GM19468 (cell line): ENCODE measurements at regions not wholly inside any gene's neighbourhood (a gene's known extent, or its start where the extent isn't known, plus 50 kb on each side); places are given as distances from the start of the nearest gene placed in this dataset.
"Not testable (repeated sequence)": the region's sequence is repeated elsewhere in the genome, so short reads cannot be mapped to it uniquely, and the experiment has no call there.

Experiments
- ATAC-seq: cut with Tn5 transposase; IDR thresholded peaks from one replicate; pipeline ENCODE4 v1.9.1; 2021; ENCODE audit warnings: mild to moderate bottlenecking, moderate library complexity, moderate number of reproducible peaks; ENCODE audit not compliant: unreplicated experiment; ENCODE audit errors: extremely low read depth

GRCh38 chr14:105704091-105704490, 177.7 kb downstream of the TMEM121 start:
- not testable (repeated sequence) for ATAC-seq

GRCh38 chr14:105704492-105704891, 178.1 kb downstream of the TMEM121 start:
- ATAC-seq: not testable (repeated sequence)

DNA sequence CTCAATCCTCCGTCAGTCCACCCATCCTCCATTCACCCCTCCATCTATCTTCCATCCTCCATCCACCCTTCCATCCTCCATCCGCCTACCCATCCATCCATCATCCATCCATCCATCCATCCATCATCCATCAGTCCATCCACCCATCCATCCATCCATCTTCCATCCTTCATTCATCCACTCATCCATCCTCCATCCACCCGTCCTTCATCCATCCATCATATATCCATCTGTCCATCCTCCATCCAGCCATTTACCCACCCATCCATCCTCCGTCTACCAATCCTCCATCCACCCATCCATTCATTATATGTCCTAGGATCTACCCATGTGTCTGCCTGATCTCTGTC, 179.1 kb downstream of the TMEM121 start:
- not testable (repeated sequence) for ATAC-seq

- ATAC-seq: peak; percentile 44
These were observed 179.7 kb downstream of the TMEM121 start for GRCh38 chr14:105705862-105706700.

- ATAC-seq: not testable (repeated sequence)
These were observed 180.3 kb downstream of the TMEM121 start for GRCh38 chr14:105706701-105707019.

- ATAC-seq: not testable (repeated sequence)
These were observed 180.7 kb downstream of the TMEM121 start for GRCh38 chr14:105707099-105707498.

DNA sequence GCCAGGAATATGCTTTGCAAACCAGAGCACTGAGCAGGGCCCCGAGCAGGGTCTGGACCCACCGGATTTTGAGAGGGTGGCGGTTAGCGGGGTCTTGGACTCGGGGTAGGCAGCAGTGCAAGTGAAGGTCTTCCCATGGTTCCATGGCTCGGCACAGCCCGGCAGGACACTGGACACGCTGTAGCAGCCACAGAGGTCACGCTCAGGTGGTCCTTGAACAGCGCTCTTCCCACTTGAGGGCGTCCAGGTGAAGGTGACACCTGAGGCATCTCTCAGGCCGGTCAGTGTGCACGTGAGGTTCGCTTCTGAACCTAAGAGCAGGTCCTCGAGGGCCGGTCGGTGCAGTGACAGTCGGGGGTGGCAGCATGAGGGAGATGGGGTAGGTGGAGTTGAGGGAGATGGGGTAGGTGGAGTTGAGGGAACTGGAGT, 181.4 kb downstream of the TMEM121 start:
- not testable (repeated sequence) for ATAC-seq

DNA sequence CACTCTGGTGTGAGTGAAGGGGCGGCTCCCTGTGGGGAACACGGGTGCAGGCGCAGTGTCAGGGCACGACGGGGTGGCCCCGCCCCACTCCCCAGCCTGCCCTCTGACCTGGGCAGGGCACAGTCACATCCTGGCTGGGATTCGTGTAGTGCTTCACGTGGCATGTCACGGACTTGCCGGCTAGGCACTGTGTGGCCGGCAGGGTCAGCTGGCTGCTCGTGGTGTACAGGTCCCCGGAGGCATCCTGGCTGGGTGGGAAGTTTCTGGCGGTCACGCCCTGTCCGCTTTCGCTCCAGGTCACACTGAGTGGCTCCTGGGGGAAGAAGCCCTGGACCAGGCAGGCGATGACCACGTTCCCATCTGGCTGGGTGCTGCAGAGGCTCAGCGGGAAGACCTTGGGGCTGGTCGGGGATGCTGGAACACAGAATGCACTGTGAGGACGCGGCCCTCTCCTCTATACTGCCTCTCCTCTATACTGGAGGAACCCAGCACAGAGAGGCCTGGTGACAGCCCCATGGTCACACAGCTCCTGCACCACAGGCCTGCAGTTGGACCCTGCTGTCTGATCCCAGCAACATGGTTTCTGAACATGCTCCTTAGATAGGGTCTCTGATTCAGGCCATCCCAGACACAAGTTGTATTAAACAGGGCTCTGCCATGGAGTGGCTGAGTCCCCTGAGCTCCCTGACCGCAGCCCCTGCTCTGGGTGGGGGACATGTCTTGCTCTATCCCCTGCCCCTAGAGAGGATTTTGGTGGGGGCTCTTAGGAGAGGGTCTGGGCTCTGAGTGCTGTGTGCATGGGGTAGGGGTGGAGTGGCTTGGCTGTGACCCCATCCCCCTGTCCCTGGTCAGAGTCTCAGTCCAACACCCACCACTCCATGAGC, 182.1 kb downstream of the TMEM121 start:
- not testable (repeated sequence) for ATAC-seq

DNA sequence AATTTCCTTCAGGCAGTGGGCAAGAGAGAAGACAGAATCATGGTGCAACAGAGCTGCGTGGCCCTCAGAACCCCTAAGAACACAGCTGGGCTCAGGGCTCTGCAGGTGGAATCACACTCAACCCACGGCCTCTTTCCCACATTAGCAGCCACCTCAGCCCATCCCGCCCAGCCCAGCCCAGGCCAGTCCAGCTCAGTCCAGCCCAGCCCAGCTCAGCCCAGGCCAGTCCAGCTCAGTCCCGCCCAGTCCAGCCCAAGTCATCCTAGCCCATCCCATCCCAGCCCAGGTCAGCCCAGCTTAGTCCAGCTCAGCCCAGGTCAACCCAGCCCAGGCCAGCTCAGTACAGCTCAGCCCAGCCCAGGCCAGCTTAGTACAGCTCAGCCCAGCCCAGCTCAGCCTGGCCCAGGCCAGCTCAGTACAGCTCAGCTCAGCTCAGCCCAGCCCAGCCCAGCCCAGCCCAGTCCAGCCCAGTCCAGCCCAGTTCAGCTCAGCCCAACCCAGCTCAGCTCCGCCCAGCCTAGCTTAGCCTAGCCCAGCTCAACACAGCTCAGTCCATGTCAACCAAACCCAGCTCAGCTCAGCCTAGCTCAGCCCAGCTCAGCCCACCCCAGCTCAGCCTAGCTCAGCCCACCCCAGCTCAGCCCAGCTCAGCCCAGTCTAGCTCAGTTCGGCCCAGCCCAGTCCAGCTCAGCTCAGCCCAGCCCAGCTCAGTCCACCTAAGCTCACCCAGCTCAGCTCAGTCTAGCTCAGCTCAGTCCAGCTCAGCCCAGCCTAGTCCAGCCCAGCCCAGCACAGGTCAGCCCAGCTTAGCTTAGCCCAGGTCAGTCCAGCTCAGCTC, 183.1 kb downstream of the TMEM121 start:
- no peak for ATAC-seq

- ATAC-seq: no peak
These were observed 184.0 kb downstream of the TMEM121 start for GRCh38 chr14:105710119-105711043.

DNA sequence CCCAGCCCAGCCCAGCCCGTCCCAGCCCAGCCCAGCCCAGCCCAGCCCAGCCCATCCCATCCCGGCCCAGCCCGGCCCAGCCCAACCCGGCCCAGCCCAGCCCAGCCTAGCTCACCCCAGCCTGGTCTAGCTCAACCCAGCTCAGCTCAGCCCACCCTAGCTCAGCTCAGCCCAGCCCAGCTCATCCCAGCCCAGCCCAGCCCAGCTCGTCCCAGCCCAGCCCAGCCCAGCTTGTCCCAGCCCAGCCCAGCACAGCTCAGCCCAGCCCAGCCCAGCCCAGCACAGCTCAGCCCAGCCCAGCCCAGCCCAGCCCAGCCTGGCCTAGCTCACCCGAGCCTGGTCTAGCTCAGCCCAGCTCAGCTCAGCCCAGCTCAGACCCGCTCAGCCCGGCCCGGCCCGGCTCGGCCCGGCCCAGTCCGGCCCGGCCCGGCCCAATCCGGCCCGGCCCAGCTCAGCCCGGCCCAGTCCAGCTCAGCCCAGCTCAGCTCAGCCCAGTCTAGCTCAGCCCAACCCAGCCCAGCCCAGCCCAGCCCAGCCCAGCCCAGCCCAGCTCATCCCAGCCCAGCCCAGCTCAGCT, 184.7 kb downstream of the TMEM121 start:
- no peak for ATAC-seq

- ATAC-seq: no peak
These were observed 185.6 kb downstream of the TMEM121 start for GRCh38 chr14:105711841-105712460.

DNA sequence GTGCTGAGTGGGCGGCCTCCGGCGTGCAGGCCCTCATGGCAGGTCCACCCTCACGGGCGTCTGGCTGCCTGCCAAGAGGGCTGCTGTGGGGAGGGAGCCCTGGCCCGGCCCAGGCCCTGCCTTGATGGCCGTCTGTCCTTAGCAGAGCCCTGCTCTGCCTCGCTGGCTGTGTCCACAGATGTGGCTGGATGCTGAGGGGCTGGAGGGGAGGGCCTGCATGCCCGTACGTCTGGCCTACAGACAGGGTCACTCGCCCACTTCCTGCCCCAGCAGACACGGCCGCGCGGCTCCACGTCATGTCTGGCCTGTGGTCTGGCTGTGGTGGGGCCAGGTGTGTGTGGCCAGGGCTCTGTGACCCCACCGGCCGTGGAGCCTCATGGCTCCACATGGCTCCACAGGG, 186.3 kb downstream of the TMEM121 start:
- not testable (repeated sequence) for ATAC-seq

DNA sequence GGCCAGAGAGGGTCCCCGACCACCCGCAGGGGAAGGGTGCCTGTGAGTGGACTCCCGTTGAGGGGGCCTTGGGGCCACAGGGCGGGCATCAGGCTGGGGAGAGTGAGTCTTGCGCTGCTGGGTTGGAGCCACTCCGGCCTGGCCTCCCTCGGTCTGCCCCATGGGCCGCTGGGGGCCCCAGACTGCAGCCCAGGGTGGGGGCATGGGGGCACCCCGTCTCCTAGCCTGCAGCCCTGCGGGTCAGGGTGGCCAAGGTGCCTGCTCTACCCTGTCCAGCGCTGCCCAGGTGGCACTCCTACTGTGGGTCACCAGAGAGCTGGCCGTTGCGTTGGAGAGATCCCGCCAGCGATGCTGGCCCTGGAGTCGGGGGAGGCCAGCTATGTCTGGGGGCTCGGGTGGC, 186.8 kb downstream of the TMEM121 start:
- not testable (repeated sequence) for ATAC-seq

DNA sequence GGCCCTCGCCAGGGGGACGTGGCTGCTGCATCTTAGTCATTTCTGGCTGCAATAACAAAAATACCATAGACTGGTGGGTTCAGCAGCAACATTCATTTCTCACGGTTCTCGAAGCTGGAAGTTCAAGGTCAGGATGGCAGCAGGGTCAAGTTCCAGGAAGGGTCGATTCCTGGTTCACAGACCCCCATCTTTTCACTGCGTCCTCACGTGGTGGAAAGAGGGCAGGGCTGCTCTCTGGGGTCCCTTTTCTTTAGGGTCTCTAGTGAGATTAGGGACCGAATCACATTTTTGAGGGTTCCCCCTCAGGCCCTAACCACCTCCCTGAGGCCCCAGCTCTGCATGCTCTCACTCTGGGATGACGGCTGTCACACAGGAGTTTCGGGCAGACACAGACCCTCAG, 187.5 kb downstream of the TMEM121 start:
- not testable (repeated sequence) for ATAC-seq

DNA sequence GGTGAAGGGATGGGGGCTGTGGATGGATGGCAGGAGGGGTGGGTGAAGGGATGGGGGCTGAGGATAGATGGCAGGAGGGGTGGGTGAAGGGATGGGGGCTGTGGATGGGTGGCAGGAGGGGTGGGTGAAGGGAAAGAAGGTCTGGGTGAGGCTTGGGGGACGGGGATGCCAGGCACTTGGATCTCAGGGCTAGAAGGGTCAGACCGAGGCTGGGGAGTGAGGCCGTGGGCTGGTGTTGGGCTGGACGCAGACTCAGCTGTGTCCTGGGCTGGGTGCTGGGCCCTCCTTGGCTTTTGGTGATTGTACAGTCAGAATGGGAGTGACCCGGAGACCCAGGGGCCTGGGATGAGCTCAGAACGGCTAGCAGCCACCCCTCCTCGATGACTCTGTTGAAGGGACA, 192.4 kb downstream of the TMEM121 start:
- ATAC-seq: not testable (repeated sequence)

DNA sequence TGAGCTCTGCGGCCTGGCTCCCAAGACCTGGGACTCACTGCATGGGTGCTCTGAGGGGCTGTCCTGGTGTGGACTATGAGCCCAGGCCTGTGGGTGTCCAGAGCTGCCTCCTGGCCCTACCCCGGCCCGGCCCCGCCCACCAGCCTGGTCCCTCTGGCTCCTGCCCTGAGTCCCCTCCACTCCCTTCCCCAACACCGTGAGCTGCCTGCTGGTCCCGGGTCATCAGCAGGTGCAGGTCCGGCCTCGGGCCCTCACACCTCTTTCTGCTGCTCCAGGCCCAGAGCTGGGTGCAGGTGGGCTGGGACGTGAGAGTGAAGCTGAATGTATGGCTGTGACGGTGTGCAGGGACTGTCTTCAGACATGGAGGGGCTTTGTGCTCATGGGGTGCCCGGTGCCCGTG, 193.7 kb downstream of the TMEM121 start:
- not testable (repeated sequence) for ATAC-seq

DNA sequence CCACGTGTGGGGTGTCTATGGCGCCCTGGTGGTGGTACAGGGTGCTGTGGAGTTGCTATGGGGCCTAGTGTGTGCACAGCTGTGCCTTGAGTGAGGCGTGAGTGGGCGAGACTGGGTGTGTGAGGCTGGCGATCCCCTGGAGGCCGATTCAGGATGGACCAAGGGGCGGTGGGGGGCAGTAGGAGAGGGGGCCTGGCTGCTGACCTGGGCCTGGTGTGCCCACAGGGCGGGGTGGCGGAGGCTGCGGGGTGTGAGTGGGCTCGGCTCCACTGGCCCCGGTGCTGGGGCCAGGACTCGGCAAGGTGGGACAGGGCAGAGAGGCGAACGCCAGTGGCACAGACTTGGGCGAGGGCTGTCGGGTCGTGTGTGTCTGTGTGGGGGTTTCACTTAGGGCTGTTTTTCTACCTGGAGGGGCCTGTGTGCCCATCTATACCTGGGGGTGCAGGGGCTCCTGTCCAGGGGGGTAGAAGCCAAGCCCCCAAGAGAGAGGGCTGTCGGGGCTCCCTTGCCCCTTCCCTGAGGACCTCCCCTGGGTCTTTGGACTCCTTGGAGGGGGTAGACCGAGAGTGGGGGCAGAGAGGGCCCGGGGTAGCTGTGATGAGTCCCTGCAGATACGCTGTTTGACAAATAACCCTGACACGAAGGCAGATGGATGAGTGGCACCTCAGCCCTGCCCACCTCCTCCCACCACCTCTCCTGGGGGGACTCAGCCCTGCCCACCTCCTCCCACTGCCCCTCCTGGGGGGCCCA, 194.6 kb downstream of the TMEM121 start:
- ATAC-seq: not testable (repeated sequence)
